ENCODE measurements at regions not wholly inside any gene's neighbourhood (a gene's known extent, or its start where the extent isn't known, plus 50 kb on each side); places are given as distances from the start of the nearest gene placed in this dataset.

- DNase-seq, result no peak
These were observed 463.1 kb downstream of the SHQ1 start for GRCh38 chr3:72385167-72385566.

DNA sequence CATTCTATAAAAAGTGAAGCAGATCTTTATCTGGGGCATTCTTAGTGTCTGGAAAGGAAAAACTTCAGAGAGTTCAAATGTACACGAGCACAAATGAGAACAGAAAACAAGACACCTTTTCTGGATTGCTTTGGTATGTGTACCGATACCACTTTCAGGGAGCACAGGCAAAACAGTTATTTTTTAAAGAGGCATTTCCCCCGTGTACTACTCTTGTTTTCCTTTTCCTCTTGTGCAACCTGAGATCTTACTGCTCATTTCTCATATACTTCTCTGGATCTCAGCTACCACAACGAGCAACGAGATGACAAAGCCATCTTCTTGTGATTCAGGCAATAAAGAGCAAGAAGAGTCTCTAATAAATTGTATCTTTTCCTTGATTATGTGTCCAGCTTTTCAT, 463.6 kb downstream of the SHQ1 start:
- DNase-seq, result no peak

DNA sequence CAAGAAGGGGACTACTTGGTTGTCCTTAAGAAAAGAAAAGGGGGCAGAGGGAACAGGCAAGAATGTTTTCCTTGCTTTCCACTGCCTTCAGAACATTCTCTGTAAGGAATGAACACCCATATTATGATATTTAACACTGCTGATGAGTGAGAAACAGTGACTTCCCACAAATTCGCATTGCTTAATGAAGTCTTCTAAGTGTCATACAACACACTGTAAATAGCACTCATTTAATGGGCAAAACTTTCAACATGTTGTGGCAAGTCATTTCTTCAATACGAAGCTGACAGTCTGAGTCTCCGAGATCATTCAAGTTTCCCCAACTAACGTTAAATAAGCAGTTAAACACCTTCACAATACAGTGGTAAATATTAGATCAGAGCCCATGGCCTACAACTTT, 464.4 kb downstream of the SHQ1 start:
- DNase-seq, result peak; percentile 25

GRCh38 chr3:72383230-72383629, 465.0 kb downstream of the SHQ1 start:
- DNase-seq, result no peak

DNA sequence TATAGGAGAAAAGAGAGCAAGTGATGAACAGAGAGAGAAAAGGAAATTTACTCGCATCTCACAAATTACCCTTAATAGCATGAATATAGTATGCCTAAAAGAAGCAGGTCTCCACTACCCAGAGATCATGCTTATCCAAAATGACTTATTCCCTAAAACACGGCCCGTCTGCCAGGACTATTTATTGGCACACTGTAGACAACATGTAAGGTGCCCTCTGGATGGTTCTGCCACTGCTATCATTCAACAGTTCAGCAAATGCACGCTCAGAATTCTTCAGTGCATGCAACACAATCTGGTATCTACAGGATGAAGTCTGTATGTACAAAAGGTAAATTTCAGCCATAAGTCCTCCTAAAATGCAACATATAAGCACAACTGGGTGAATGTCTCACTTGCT, 465.8 kb downstream of the SHQ1 start:
- DNase-seq, result no peak

DNA sequence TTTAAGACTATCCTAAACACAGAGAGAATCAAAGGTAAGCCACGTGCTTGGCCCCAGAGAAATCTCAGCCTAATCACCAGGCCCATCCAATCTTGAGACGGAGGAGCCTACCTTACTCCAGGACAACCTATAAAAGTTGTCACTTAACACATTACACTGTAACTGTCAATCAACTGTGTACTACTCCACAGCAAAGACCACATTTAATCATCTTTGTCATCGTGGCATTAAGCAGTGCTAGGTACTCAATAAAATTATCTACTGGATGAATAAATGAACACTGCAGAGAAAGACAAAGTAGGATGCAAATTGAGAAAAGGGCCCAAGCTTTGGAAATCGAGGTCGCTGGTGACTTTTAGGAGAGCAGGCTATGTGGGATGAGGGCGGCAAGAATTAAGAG, 466.7 kb downstream of the SHQ1 start:
- no peak for DNase-seq

GRCh38 chr3:72380711-72381493, 467.3 kb downstream of the SHQ1 start:
- peak; percentile 23 for DNase-seq

GRCh38 chr3:72380193-72380592, 468.1 kb downstream of the SHQ1 start:
- DNase-seq, result no peak

- peak; percentile 14 for DNase-seq
These were observed 468.6 kb downstream of the SHQ1 start for GRCh38 chr3:72379500-72380187.

DNA sequence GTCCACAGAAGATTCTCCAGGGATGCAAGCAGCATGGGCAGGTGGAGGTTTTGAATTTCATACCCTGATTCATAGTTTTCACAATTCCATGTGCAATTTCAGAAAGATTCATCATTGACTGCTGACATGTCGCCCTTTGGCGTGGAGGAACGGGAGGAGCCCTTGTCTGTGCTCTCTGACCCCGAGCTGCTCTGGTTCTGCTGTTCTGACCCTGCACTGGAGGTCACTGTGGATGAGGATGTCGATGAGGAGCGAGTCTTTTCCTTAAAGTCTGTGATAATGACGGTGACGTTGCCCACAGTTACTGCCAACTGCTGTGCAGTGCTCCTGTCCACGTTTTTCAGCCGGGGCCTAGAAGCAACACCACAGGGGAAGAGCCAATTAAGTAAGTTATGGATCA, 470.0 kb downstream of the SHQ1 start:
- no peak for DNase-seq

DNA sequence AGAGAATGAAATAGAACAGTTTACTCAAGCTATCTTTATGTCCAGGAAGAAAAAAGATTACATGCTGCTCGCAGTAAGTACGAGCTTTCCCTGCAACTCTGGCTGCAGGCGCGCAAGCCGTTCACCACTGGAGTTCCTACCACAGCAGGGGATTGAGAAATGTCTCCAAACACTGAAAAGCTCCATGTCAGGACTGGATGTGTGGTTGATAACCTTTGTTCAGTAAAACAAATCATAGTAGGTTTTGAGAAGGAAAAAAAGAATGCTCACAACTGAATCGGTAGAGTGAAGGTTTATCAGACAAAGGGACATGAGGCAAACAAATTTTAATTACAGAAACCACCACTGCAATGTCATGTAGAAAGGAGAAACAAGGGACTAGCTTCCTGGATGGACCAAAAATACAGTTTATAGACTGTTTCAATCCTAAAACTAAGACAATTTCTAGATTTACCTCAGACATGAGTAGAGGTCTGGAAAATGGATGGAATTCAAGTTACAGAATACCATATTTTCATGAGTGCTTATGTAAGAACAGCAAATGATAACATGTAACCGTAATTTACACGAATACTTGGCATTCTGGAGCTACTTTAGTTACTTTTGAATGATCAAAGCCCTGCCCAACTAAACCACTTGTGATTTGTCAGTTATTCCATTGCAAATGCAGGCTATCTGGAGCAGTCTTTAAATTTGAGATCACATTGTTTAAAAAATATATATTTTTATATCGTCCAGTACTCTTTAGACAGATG, 471.1 kb downstream of the SHQ1 start:
- no peak for DNase-seq

GRCh38 chr3:72375237-72376076, 472.8 kb downstream of the SHQ1 start:
- DNase-seq, result no peak

GRCh38 chr3:72373139-72373538, 475.1 kb downstream of the SHQ1 start:
- no peak for DNase-seq

DNA sequence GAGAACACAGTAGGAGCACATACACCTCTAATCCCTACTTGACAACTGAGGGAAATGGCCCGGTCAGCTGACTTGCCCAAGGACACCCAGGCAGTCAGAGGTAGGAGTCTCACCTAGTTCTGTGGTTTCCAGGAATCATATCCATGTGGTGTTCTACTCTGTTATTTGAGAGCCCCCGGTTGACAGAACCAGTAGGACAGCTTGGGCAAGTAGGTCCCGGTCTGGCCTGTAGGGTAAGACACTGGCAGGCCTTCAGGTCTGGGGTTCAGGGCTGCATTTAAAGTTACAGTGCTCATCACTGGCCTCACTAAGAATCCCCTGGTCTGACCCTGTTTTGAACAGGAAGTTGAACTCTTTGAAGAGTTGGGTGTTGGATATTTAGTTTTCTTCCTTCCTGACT, 476.1 kb downstream of the SHQ1 start:
- no peak for DNase-seq

- DNase-seq, result no peak
These were observed 476.8 kb downstream of the SHQ1 start for GRCh38 chr3:72371431-72371830.

DNA sequence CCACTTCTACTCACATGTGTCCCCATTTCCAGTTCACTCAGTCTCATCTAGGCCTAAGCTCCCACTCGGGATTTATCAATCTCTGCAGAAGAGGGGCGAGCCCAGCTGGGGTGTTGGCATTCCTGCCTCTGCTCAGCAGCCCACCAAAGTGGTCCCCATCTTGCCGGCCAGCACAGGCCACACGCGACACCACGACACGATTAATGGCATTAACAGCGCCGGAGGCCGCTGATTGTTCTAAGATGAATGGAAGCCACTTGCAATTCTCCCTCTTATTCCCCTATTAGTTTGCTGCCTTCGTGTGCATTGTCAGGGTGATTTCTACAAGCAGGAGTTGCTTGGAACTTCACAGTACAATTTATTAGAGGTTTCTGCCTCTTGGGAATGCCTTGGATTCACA, 477.3 kb downstream of the SHQ1 start:
- DNase-seq, result no peak

GRCh38 chr3:72369681-72370080, 478.6 kb downstream of the SHQ1 start:
- DNase-seq, result no peak

- no peak for DNase-seq
These were observed 479.8 kb downstream of the SHQ1 start for GRCh38 chr3:72368331-72368975.

DNA sequence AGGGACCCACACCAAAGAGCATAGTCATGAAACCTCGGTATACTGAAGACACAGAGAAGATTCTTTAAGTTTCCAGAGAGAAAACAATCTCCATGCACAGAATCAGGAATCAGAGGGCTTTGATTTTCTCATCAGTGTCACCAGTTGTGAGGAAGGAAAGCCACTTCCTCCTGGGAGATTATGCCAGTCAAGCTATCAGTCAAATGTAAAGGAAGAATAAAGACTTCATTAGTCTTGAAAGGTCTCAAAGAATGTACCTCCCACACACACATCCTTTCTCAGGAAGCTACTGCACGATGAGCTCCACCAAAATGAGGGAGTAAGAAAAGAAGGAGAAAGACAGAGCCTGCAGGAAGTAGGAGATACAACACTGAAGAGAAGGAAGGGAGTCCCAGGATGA, 486.3 kb downstream of the SHQ1 start:
- no peak for DNase-seq

DNA sequence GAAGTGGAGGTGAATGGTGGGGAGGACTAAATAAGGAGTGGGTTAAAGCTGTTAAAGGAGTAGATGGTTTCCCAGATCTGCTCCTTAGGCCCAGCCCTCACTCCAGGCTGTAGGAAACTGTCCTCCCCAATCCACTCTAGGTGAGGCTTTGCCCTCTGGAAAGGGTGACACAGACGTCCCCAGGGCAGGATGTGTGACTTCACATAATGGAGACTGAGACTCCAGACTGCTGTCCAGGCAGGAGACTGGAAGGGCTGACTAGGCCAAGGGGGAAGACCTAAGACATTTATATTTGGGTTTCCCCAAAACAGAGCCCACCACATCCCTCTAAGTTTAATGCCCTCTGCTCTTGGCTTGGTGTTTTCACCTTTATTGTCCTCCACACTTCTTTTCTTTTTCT, 488.5 kb downstream of the SHQ1 start:
- no peak for DNase-seq

GRCh38 chr3:72355168-72355567, 493.1 kb downstream of the SHQ1 start:
- DNase-seq, result no peak

GRCh38 chr3:72354486-72354885, 493.8 kb downstream of the SHQ1 start:
- no peak for DNase-seq

All from inflammatory macrophage treated with lipopolysaccharide for 4 hours (primary cell).